H1 (cell line): ENCODE measurements at regions not wholly inside any gene's neighbourhood (a gene's known extent, or its start where the extent isn't known, plus 50 kb on each side); places are given as distances from the start of the nearest gene placed in this dataset.

Experiments
- CTCF ChIA-PET: fragments of 300-600 bp; sonication (Branson Sonifier 250); formaldehyde crosslinking; loops from one replicate; lab custom pipeline; 2021; ENCODE audit not compliant: partially characterized antibody; lab: Charles Lee
- POLR2A ChIA-PET: fragments of 300-600 bp; sonication (Branson Sonifier 250); formaldehyde crosslinking; loops from one replicate; lab custom pipeline; 2021; ENCODE audit warnings: inconsistent platforms; ENCODE audit not compliant: partially characterized antibody; lab: Charles Lee
- DNase-seq, 2 experiments: peaks; one replicate each; pipeline versions ENCODE4 v3.0.0 to v3.0.0-alpha.2; 2010 to 2022; ENCODE audit warnings: low spot score in 2 of 2, low read depth in 1 of 2, mixed read lengths in 1 of 2
- FAIRE-seq: peaks from 2 replicates; lab custom pipeline; 2011; peaks lifted over from hg19 to GRCh38; lab: Jason Lieb, UNC
- H2AFZ ChIP-seq: 2 replicates; pipeline ENCODE4 v1.8.1; 2012; ENCODE audit warnings: low read length, inconsistent platforms
- H2AK5ac ChIP-seq: 2 replicates; pipeline ENCODE4 v1.6.1; 2013; ENCODE audit warnings: low read depth, low read length
- H2BK120ac ChIP-seq: replicated peaks from 2 replicates; pipeline ENCODE3; 2013; ENCODE audit warnings: low read depth, low read length, inconsistent platforms
- H2BK12ac ChIP-seq: 2 replicates; pipeline ENCODE4 v1.6.1; 2013; ENCODE audit warnings: low read depth, low read length
- H2BK15ac ChIP-seq: 2 replicates; pipeline ENCODE4 v1.6.1; 2013; ENCODE audit warnings: low read length
- H2BK20ac ChIP-seq: 2 replicates; pipeline ENCODE4 v1.6.1; 2013; ENCODE audit warnings: low read length
- H2BK5ac ChIP-seq: 2 replicates; pipeline ENCODE4 v1.6.1; 2013; ENCODE audit warnings: low read depth, low read length
- H3K14ac ChIP-seq: 2 replicates; pipeline ENCODE4 v1.6.1; 2013; ENCODE audit warnings: inconsistent platforms; ENCODE audit not compliant: insufficient read length
- H3K18ac ChIP-seq: 2 replicates; pipeline ENCODE4 v1.6.1; 2013; ENCODE audit warnings: low read length; ENCODE audit errors: extremely low read depth
- H3K23ac ChIP-seq: 2 replicates; pipeline ENCODE4 v1.6.1; 2013; ENCODE audit warnings: inconsistent platforms; ENCODE audit not compliant: insufficient read length
- H3K23me2 ChIP-seq: 2 replicates; pipeline ENCODE4 v1.6.1; 2013; ENCODE audit warnings: low read depth, low read length
- H3K27ac ChIP-seq: 2 replicates; pipeline ENCODE4 v1.6.1; 2011; ENCODE audit warnings: low read depth, low read length, inconsistent platforms
- H3K27me3 ChIP-seq, 4 experiments: replicated peaks in 1 of 4; 1 replicate in 1 of 4; 2 replicates in 3 of 4; pipeline versions ENCODE4 v1.6.1 to v1.8.1; 2011 to 2013; ENCODE audit warnings: low read length in 3 of 4, mild to moderate bottlenecking in 3 of 4, inconsistent platforms in 2 of 4, mixed read lengths in 2 of 4, moderate library complexity in 1 of 4; ENCODE audit not compliant: control insufficient read depth in 3 of 4, insufficient read depth in 3 of 4; ENCODE audit errors: extremely low read depth in 1 of 4
- H3K36me3 ChIP-seq, 4 experiments: 2 replicates each; pipeline versions ENCODE4 v1.6.1 to v1.8.1; 2011 to 2013; ENCODE audit warnings: mild to moderate bottlenecking in 4 of 4, low read length in 3 of 4, moderate library complexity in 2 of 4, control low read depth in 1 of 4, inconsistent platforms in 1 of 4; ENCODE audit not compliant: insufficient read depth in 4 of 4, control insufficient read depth in 2 of 4
- H3K4ac ChIP-seq: replicated peaks from 2 replicates; pipeline ENCODE3; 2013; ENCODE audit warnings: low read length, low read depth, mixed read lengths, inconsistent platforms; ENCODE audit not compliant: insufficient read length
- H3K4me1 ChIP-seq, 4 experiments: replicated peaks in 1 of 4; 1 replicate in 1 of 4; 2 replicates in 3 of 4; pipeline versions ENCODE4 v1.6.1 to v1.8.1; 2011 to 2013; ENCODE audit warnings: low read length in 3 of 4, inconsistent platforms in 2 of 4, mixed read lengths in 1 of 4; ENCODE audit not compliant: insufficient read depth in 4 of 4, control insufficient read depth in 3 of 4
- H3K4me2 ChIP-seq, 2 experiments: 2 replicates each; pipeline versions ENCODE4 v1.6.1 to v1.8.1; 2011 to 2013; ENCODE audit warnings: low read depth in 2 of 2, low read length in 2 of 2, control low read depth in 1 of 2, inconsistent platforms in 1 of 2, mild to moderate bottlenecking in 1 of 2; ENCODE audit not compliant: insufficient read depth in 1 of 2
- H3K4me3 ChIP-seq, 4 experiments: fragments of 200-600, 300-600 bp in 1 of 4; sonication (generic), shearing (Covaris generic), sonication (Bioruptor Twin) in 1 of 4; 2 replicates each; pipeline versions ENCODE4 v1.5.1 to v1.8.1; 2011 to 2016; ENCODE audit warnings: low read length in 4 of 4, low read depth in 3 of 4, control low read depth in 2 of 4, inconsistent platforms in 2 of 4, mild to moderate bottlenecking in 2 of 4, mixed read lengths in 1 of 4, moderate library complexity in 1 of 4; ENCODE audit not compliant: insufficient read depth in 2 of 4; ENCODE audit errors: extremely low read depth in 1 of 4
- H3K56ac ChIP-seq: replicated peaks from 2 replicates; pipeline ENCODE3; 2013; ENCODE audit warnings: low read depth, mild to moderate bottlenecking, mixed read lengths, low read length, inconsistent platforms; ENCODE audit not compliant: insufficient read length
- H3K79me1 ChIP-seq: 2 replicates; pipeline ENCODE4 v1.6.1; 2013; ENCODE audit warnings: low read depth, low read length, control low read depth
- H3K79me2 ChIP-seq, 2 experiments: 2 replicates each; pipeline versions ENCODE4 v1.6.1 to v1.8.1; 2012 to 2013; ENCODE audit warnings: low read length in 2 of 2, mild to moderate bottlenecking in 2 of 2, inconsistent platforms in 1 of 2; ENCODE audit not compliant: insufficient read depth in 2 of 2, control insufficient read depth in 1 of 2
- H3K9ac ChIP-seq, 4 experiments: replicated peaks in 1 of 4; 1 replicate in 1 of 4; 2 replicates in 3 of 4; pipeline versions ENCODE4 v1.6.1 to v1.8.1; 2011 to 2013; ENCODE audit warnings: low read depth in 3 of 4, low read length in 3 of 4, control low read depth in 2 of 4, mild to moderate bottlenecking in 2 of 4, moderate library complexity in 2 of 4, inconsistent platforms in 1 of 4; ENCODE audit errors: extremely low read depth in 1 of 4
- H3K9me3 ChIP-seq, 2 experiments: 2 replicates each; pipeline versions ENCODE4 v1.6.1 to v1.8.1; 2012 to 2013; ENCODE audit warnings: mild to moderate bottlenecking in 2 of 2, moderate library complexity in 2 of 2, control low read depth in 1 of 2, inconsistent platforms in 1 of 2, low read depth in 1 of 2, low read length in 1 of 2, mixed read lengths in 1 of 2; ENCODE audit not compliant: insufficient read depth in 2 of 2
- H4K20me1 ChIP-seq, 2 experiments: replicated peaks in 1 of 2; 2 replicates each; pipeline versions ENCODE3 to v1.8.1; 2011 to 2013; ENCODE audit warnings: inconsistent platforms in 2 of 2, low read length in 2 of 2, mild to moderate bottlenecking in 1 of 2; ENCODE audit not compliant: insufficient read depth in 2 of 2, control insufficient read depth in 1 of 2
- H4K5ac ChIP-seq: 2 replicates; pipeline ENCODE4 v1.6.1; 2013; ENCODE audit warnings: low read length, low read depth, mixed read lengths, inconsistent platforms; ENCODE audit not compliant: insufficient read length
- H4K8ac ChIP-seq: 2 replicates; pipeline ENCODE4 v1.8.0; 2013; ENCODE audit warnings: mild to moderate bottlenecking, moderate library complexity, low read length, inconsistent platforms; ENCODE audit not compliant: insufficient read depth; ENCODE audit errors: extremely low read depth
- H4K91ac ChIP-seq: replicated peaks from 2 replicates; pipeline ENCODE3; 2013; ENCODE audit warnings: low read length, mixed read lengths, inconsistent platforms; ENCODE audit not compliant: insufficient read length
- HDAC6 ChIP-seq: IDR thresholded peaks from one replicate; pipeline ENCODE4 v1.7.1; 2012; ENCODE audit warnings: low read depth, mild to moderate bottlenecking, inconsistent platforms, low read length, moderate library complexity
- KDM4A ChIP-seq: IDR thresholded peaks from one replicate; pipeline ENCODE4 v1.7.1; 2012; ENCODE audit warnings: low read depth, mild to moderate bottlenecking, moderate library complexity, low read length, inconsistent platforms; ENCODE audit not compliant: severe bottlenecking
- KDM5A ChIP-seq: fragments of 200-600 bp; IDR thresholded peaks from 2 replicates; pipeline ENCODE4 v1.7.1; 2012; ENCODE audit warnings: mild to moderate bottlenecking, low read length, inconsistent platforms, mixed read lengths
- RAD21 ChIP-seq, 2 experiments: IDR thresholded peaks in 1 of 2; conservative IDR thresholded peaks in 1 of 2; 2 replicates each; pipeline ENCODE4 v1.6.1; 2011; ENCODE audit warnings: low read depth in 2 of 2, low read length in 2 of 2, improper control_type of control experiment in 1 of 2, inconsistent platforms in 1 of 2, mild to moderate bottlenecking in 1 of 2, moderate library complexity in 1 of 2
- SP2 ChIP-seq: IDR thresholded peaks from 2 replicates; pipeline ENCODE4 v1.6.1; 2012; ENCODE audit warnings: mild to moderate bottlenecking, low read length, inconsistent platforms
- WGBS, 2 experiments: shearing (Covaris generic) in 1 of 2; methylation state at CpG; one replicate each; pipeline versions ENCODE4 v1.1.6 to v1.1.7; 2013 to 2015; ENCODE audit warnings: low lambda C conversion rate in 2 of 2, mixed read lengths in 2 of 2, inconsistent platforms in 1 of 2, low coverage in 1 of 2, missing lambda C conversion rate in 1 of 2; ENCODE audit not compliant: insufficient replicate concordance in 2 of 2, insufficient coverage in 1 of 2, insufficient read length in 1 of 2; ENCODE audit errors: extremely low coverage in 1 of 2, missing lambda C conversion rate in 1 of 2; 5-methylcytosine and 5-hydroxymethylcytosine counted together

GRCh38 chr1:112044745-112045144, 55.3 kb upstream of the KCND3 start (continued):
- TF ChIP-seq KDM5A: no peak

- no peak for FAIRE-seq
- Histone ChIP-seq H3K4me2 (no peak overlapping the region), H3K27me3 (no peaks in the 10 kb centered on the region), H3K79me2 (no peaks in the 10 kb centered on the region), H3K36me3 (no peaks in the 10 kb centered on the region), H4K8ac (no peak overlapping the region), H2BK15ac (no peak overlapping the region), H2BK5ac (no peak overlapping the region), H3K56ac (no peak overlapping the region), H4K20me1 (no peaks in the 10 kb centered on the region), H3K27ac (no peak overlapping the region), H2AK5ac (no peak overlapping the region), H3K4me3 (no peak overlapping the region), H3K18ac (no peak overlapping the region), H2BK20ac (no peak overlapping the region), H4K5ac (no peak overlapping the region), H4K91ac (no peak overlapping the region), H3K23me2 (no peaks in the 10 kb centered on the region), H2BK12ac (no peak overlapping the region), H3K9ac (no peak overlapping the region), H3K4ac (no peak overlapping the region), H2BK120ac (no peak overlapping the region), H3K23ac (no peak overlapping the region), H3K79me1 (no peaks in the 10 kb centered on the region), H3K9me3 (no peaks in the 10 kb centered on the region), H3K4me1 (no peaks in the 10 kb centered on the region), H3K14ac (no peak overlapping the region), H2AFZ (no peak overlapping the region)
- 61% methylated on average over 2 of the region's 2 CpGs; no CpG with 5 or more reads in 1 of the 2 experiments for WGBS, 2 experiments
- DNase-seq: no peak
- POLR2A ChIA-PET: no interaction called here
- TF ChIP-seq KDM4A (no peak), SP2 (no peak), HDAC6 (no peak), RAD21 (IDR thresholded peaks at IDR 0.05 in 1 of 2, conservative IDR thresholded peaks at IDR 0.05 in 1 of 2; ENCODE audit: low read depth in 2 of 2, low read length in 2 of 2) (no peak)
- CTCF ChIA-PET: interaction anchor here (1.1 kb wide), 1 partner anchor 21 kb away, joined by 3 read pairs; no protein-coding TSS in a partner anchor
Measured at GRCh38 chr1:112046630-112047029, 57.2 kb upstream of the KCND3 start.
